ENCODE measurements at regions not wholly inside any gene's neighbourhood (a gene's known extent, or its start where the extent isn't known, plus 50 kb on each side); places are given as distances from the start of the nearest gene placed in this dataset.

DNA sequence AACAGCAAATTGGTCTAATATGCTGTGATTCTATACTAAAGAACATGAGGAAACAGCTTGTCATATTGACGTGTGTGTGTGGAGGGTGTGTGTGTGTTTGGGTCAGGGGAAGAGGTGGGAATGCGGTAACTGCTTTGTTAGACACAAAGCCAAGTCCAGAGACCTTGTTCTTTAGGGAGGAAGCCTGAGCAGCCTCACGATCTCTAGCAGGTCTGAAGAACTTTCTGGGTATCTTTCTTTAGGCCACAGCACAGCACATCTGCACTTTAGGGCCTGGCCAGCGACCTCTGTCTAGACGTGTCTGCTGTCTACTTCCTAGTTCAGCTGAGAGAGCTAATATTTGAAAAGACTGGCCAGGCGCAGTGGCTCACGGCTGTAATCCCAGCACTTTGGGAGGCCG is 220.0 kb upstream of the TPRG1 start:
- Mint-ChIP-seq H3K9me3 (no peaks in the 10 kb centered on the region), H3K4me3 (no peak overlapping the region), H3K36me3 (no peaks in the 10 kb centered on the region), H3K4me1 (peaks cover 22% of the 10 kb centered on the region), H3K27ac (no peak overlapping the region), H3K27me3 (ENCODE audit: low read depth) (peaks cover 1% of the 10 kb centered on the region; the same call in 1 of the 2 replicates)
- ChIA-PET CTCF (interaction anchor here (0.6 to 1.1 kb wide), 2 partner anchors 1207 to 1212 kb away, joined by 3 read pairs; partner anchors contain the start of gene BCL6), POLR2A (no interaction called here)
- DNase-seq (ENCODE audit: low spot score) (no peak), ATAC-seq (no peak)
- no peak for TF ChIP-seq ZNF532 (CRISPR knock-in tag; IDR thresholded peaks at IDR 0.05; ENCODE audit: borderline replicate concordance)
- TF ChIP-seq, protein P1, sequence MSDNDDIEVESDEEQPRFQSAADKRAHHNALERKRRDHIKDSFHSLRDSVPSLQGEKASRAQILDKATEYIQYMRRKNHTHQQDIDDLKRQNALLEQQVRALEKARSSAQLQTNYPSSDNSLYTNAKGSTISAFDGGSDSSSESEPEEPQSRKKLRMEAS (CRISPR knock-in tag; IDR thresholded peaks at IDR 0.05) = no peak
- TF ChIP-seq ETV6 (CRISPR knock-in tag; IDR thresholded peaks at IDR 0.05) = no peak
- TF ChIP-seq CBFB (CRISPR knock-in tag; IDR thresholded peaks at IDR 0.05; ENCODE audit: low read depth) = no peak
- TF ChIP-seq HMGA2 (CRISPR knock-in tag; IDR thresholded peaks at IDR 0.05) = no peak
- no peak for TF ChIP-seq PRRX2 (CRISPR knock-in tag; IDR thresholded peaks at IDR 0.05)
- TF ChIP-seq NR2C2 (CRISPR knock-in tag; IDR thresholded peaks at IDR 0.05) = no peak
- no peak for TF ChIP-seq GRHL2 (CRISPR knock-in tag; IDR thresholded peaks at IDR 0.05; ENCODE audit: insufficient replicate concordance, severe bottlenecking)
- TF ChIP-seq NFYB (CRISPR knock-in tag; conservative IDR thresholded peaks at IDR 0.05; ENCODE audit: low read depth) = no peak
- TF ChIP-seq NFATC4 (CRISPR knock-in tag; IDR thresholded peaks at IDR 0.05) = no peak
- no peak for TF ChIP-seq ZNF121 (CRISPR knock-in tag; IDR thresholded peaks at IDR 0.05)
- TF ChIP-seq STAT6 (CRISPR knock-in tag; conservative IDR thresholded peaks at IDR 0.05; ENCODE audit: low read depth) = no peak
- TF ChIP-seq ATF1 (CRISPR knock-in tag; IDR thresholded peaks at IDR 0.05) = no peak
- no peak for TF ChIP-seq MLX (CRISPR knock-in tag; IDR thresholded peaks at IDR 0.05)
- TF ChIP-seq, protein P2, sequence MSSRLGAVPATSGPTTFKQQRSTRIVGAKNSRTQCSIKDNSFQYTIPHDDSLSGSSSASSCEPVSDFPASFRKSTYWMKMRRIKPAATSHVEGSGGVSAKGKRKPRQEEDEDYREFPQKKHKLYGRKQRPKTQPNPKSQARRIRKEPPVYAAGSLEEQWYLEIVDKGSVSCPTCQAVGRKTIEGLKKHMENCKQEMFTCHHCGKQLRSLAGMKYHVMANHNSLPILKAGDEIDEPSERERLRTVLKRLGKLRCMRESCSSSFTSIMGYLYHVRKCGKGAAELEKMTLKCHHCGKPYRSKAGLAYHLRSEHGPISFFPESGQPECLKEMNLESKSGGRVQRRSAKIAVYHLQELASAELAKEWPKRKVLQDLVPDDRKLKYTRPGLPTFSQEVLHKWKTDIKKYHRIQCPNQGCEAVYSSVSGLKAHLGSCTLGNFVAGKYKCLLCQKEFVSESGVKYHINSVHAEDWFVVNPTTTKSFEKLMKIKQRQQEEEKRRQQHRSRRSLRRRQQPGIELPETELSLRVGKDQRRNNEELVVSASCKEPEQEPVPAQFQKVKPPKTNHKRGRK (CRISPR knock-in tag; IDR thresholded peaks at IDR 0.05; ENCODE audit: borderline replicate concordance) = no peak
- no peak for TF ChIP-seq RELA (CRISPR knock-in tag; IDR thresholded peaks at IDR 0.05; ENCODE audit: borderline replicate concordance)
- no peak for TF ChIP-seq E2F5 (CRISPR knock-in tag; IDR thresholded peaks at IDR 0.05)
- TF ChIP-seq, protein P3, sequence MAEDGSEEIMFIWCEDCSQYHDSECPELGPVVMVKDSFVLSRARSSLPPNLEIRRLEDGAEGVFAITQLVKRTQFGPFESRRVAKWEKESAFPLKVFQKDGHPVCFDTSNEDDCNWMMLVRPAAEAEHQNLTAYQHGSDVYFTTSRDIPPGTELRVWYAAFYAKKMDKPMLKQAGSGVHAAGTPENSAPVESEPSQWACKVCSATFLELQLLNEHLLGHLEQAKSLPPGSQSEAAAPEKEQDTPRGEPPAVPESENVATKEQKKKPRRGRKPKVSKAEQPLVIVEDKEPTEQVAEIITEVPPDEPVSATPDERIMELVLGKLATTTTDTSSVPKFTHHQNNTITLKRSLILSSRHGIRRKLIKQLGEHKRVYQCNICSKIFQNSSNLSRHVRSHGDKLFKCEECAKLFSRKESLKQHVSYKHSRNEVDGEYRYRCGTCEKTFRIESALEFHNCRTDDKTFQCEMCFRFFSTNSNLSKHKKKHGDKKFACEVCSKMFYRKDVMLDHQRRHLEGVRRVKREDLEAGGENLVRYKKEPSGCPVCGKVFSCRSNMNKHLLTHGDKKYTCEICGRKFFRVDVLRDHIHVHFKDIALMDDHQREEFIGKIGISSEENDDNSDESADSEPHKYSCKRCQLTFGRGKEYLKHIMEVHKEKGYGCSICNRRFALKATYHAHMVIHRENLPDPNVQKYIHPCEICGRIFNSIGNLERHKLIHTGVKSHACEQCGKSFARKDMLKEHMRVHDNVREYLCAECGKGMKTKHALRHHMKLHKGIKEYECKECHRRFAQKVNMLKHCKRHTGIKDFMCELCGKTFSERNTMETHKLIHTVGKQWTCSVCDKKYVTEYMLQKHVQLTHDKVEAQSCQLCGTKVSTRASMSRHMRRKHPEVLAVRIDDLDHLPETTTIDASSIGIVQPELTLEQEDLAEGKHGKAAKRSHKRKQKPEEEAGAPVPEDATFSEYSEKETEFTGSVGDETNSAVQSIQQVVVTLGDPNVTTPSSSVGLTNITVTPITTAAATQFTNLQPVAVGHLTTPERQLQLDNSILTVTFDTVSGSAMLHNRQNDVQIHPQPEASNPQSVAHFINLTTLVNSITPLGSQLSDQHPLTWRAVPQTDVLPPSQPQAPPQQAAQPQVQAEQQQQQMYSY (CRISPR knock-in tag; IDR thresholded peaks at IDR 0.05) = no peak
- no peak for TF ChIP-seq FOXJ3 (CRISPR knock-in tag; IDR thresholded peaks at IDR 0.05; ENCODE audit: borderline replicate concordance)

Measured in WTC11 (cell line).